GM19025 (cell line): ENCODE measurements at regions not wholly inside any gene's neighbourhood (a gene's known extent, or its start where the extent isn't known, plus 50 kb on each side); places are given as distances from the start of the nearest gene placed in this dataset.
"Not testable (repeated sequence)": the region's sequence is repeated elsewhere in the genome, so short reads cannot be mapped to it uniquely, and the experiment has no call there.

Experiments
- ATAC-seq: cut with Tn5 transposase; IDR thresholded peaks from one replicate; pipeline ENCODE4 v1.9.1; 2021; ENCODE audit warnings: mild to moderate bottlenecking, low read depth, moderate library complexity; ENCODE audit not compliant: unreplicated experiment

DNA sequence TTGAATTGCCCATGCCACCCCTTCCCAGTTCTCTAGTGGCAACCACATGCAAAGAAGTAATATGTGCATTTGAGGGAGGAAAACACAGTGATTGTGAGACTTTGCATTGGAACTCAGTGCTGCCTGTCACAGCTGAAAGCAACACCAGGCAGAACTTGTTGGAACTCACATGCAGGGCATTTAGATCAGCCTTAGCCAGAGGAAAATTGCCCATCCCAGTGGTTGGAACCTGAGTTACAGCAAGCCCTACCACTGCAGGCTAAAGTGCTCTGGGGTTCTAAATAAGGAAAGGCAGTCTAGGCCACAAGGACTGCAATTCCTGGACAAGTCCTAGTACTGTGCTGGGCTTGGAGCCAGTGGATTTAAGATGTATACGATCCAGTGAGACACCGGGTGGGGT is 245.3 kb upstream of the UFL1 start:
- no peak for ATAC-seq

DNA sequence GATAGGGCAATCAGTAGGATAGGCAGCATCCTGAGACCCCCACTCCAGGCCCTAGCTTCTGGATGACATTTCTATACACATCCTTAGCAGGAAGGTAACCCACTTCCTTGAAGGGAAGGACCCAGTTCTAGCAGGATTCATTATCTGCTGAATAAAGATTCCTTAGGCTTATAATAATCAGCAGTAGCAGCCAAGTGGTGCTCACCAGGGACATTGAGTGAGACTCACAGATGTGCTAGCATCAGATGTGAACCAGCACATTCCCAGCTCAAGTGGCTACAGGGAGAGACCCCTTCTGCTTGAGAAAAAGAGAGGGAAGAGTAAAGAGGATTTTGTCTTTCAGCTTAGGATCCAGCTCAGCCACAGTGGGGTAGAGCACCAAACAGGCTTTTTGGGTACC is 244.8 kb upstream of the UFL1 start:
- ATAC-seq = no peak

DNA sequence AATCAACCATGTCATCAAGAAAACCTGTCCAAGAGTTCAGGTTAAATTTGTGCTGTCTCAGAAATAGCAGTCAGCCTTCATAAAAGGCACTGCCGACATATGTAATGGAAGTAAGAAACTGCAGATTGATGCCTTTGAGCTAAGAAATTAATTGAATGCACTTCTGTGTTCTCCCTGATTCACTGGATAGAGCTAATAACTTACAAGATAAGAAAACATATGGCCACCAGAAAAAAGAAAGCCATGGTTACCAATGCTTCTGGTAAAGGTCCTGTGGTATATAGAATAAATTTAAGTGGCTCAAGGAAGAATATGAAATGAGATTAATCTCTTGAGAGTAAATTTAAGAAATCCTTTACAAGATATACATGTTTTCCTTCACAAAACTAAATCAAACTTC is 242.5 kb upstream of the UFL1 start:
- no peak for ATAC-seq

DNA sequence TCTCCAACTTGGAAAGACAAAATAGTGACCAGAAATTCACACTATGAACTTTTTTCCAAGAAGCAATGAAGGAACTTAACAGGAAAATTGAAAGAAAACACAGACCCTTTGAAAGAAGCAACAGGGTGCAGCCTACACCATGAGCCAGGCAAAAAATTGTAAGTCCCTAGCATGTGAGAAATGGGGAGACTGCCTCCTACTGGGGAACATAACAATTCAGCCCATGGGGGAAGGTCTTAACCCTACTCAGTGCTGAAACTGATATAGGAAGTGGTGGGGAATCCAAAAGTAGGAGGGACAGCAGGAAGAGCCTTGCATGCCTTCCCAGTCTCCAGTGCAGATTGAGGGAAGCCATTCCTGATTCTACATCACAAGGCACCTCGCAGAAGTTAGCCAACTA is 235.1 kb upstream of the UFL1 start:
- no peak for ATAC-seq

- no peak for ATAC-seq
Observed at GRCh38 chr6:96299525-96299924, 222.1 kb upstream of the UFL1 start.

DNA sequence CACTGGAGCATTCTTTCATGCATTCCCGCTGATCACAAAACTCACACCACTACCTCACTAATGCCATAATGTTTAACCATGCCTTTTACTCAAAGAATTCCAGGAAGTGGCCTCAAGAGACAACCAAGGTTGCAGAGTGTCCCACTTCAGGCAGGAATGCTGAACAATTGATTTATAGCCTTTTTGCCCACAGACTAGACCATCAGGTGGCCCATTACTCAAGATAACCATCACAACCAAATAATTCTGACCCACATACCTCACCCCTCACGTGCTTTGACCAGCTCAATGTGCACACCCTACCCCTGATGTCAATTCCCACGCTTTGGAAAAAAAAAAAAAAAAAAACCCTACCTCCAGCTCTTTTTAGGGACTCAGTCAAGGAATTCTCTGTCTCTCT is 220.6 kb upstream of the UFL1 start:
- ATAC-seq = no peak

GRCh38 chr6:96301781-96302180 is 219.8 kb upstream of the UFL1 start:
- ATAC-seq = no peak

DNA sequence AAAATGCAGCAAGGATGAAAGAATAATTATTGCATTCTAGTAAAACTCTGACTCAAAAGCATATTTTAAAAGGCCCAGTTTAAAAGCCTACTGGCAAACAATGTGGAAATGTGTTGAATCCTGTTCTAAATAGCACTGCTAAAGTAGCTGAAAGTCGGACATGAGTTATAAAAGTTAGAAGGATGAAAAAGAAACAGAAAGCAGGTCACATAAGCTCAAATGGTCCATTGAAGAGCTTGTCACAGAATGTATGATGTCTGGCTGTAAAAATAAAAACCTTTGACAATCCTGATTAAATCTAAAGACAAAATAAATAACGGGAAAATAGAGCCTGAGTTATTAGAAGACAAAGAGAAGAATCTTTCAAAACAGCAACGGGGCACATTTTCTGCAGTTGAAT is 218.6 kb upstream of the UFL1 start:
- ATAC-seq = no peak

DNA sequence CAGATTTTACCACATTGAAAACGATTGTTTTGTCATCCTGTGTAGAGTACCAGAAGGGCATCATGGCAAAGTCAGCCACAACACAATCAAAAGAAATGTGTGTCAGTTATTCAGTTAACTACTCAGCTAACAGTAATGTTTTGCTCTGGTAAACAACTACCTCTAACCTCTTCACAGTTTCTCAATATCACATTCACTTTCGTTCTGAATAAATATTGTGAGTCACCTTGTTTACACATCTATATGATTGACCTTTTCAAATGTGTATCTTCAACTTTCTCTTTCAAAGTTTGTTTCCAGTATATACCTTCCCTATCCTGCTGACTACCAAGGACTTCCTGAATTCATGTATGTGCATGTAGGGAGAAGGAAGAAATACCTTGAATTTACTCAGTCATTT is 216.6 kb upstream of the UFL1 start:
- ATAC-seq = peak; percentile 96

GRCh38 chr6:96330884-96331283 is 190.7 kb upstream of the UFL1 start:
- ATAC-seq = no peak

GRCh38 chr6:96340164-96340563 is 181.4 kb upstream of the UFL1 start:
- ATAC-seq = no peak

GRCh38 chr6:96345501-96345900 is 176.1 kb upstream of the UFL1 start:
- ATAC-seq = no peak

DNA sequence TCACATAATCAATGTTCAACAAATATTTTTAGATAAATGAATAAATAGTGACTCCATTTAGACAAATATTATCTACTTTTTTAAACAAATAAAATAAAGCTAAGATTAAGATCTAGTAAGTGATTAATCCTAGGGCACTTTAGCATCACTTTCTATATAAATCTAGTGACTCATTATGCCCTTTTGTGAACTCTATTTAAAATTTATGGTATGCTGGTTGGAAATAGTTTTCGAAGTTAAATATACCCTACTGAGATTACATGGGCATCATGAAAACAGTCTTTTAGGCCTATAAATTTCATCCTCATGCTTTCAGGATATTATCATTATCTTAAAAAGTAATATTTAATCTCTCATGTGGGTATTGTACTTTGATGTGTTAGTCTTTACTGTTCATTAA is 140.4 kb upstream of the UFL1 start:
- no peak for ATAC-seq

DNA sequence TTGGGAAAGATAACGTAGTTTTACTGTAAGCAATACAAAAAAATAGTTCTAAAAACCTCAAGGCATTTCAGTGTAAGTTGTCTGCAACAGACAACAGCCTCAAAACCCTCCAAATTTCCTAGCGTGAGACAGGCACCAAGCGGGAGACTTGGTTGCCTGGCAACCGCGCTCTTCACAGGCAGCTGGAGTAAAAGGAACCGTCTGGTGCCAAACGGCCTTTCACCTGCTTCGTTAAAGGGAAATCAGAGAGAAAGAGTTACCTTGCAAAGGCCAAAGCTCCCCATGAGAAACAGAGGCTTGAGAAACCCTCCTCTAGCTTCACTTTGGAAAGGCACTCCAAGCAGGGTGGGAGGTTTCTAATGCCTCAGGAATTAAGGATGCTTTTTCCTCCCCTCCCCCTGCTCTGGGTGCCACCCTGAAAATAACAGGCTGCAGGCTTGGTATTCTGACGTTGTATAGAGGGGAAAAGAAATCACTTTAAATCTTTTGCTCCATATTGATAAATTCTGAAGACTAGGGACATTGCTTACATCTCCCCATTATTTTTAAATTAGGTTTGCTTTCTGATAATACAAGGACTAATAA is 129.7 kb upstream of the UFL1 start:
- ATAC-seq = no peak

GRCh38 chr6:96394727-96395126 is 126.9 kb upstream of the UFL1 start:
- no peak for ATAC-seq

GRCh38 chr6:96410467-96410866 is 111.1 kb upstream of the UFL1 start:
- no peak for ATAC-seq

DNA sequence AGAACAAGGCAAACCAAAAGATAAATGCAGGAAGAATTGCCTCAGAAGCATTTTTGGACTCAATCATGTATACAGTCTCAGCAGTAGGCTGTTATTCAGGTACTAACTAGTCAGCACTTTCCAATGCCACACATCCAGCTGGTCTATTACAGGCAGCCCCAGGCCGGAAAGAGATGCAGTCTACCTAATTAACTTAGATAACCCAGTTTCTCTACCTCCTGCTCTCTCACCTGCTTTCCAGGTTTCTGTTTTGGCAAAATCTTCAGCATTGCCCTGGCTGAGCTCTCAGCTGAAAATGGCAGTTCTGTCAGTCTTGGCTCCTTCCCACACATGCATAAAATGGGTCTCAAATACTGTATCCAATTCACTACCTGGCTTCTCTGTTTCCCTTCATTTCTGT is 101.3 kb upstream of the UFL1 start:
- ATAC-seq = no peak

- no peak for ATAC-seq
Observed at GRCh38 chr6:96433950-96434349, 87.7 kb upstream of the UFL1 start.

- no peak for ATAC-seq
Observed at GRCh38 chr6:96436398-96436797, 85.2 kb upstream of the UFL1 start.

DNA sequence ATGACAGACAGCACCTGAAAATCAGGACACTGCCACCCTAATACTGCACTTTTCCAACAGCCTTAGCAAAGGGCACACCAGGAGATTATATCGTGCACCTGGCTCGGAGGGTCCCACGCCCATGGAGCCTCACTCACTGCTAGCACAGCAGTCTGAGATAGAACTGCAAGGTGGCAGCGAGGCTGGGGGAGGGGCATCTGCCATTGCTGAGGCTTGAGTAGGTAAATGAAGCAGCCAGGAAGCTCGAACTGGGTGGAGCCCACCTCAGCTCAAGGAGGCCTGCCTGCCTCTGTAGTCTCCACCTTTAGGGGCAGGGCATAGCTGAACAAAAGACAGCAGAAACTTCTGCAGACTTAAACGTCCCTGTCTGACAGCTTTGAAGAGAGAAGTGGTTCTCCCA is 84.4 kb upstream of the UFL1 start:
- ATAC-seq = not testable (repeated sequence)

- no peak for ATAC-seq
Observed at GRCh38 chr6:96450082-96450769, 71.4 kb upstream of the UFL1 start.

- no peak for ATAC-seq
Observed at GRCh38 chr6:96450770-96451130, 70.9 kb upstream of the UFL1 start.

DNA sequence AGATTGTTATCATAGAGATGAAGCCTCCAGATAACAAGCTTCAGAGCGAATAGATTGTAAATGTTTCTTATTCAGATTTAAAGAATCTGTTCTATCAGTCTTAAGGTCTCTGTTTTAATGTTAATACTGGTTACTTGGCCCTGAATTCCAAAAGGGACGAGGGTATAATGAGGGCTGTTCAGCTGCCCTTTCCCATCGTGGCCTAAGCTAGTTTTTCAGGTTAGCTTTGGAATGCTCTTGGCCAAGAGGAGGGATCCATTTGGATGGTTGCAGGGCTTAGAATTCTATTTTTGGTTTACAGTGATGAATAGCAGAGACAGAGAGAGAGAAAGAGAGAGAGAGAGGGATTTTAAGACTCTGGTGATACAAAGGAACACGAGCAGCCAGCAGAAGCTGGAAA is 62.8 kb upstream of the UFL1 start:
- ATAC-seq = no peak
